ENCODE measurements at regions not wholly inside any gene's neighbourhood (a gene's known extent, or its start where the extent isn't known, plus 50 kb on each side); places are given as distances from the start of the nearest gene placed in this dataset.

DNA sequence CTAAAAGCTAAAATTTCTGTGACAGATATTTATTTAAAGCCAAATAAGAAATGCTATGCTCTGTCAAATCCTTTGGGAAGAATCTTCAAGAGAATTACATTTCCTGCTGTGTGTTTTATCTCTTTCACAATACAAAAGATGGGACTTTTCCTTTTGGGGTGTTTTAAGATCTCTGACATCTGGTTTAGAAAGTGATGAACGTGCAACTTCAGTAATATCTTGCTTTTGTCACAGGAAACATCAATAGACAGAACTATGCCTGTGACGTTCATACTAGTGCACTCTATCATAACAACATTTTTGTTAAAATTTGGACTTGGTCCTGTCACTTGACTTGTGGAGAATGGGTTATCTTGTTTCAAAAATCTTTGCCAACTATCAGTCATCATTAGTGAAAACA, 195.7 kb upstream of the KCNMB2 start:
- TF ChIP-seq, protein P1, sequence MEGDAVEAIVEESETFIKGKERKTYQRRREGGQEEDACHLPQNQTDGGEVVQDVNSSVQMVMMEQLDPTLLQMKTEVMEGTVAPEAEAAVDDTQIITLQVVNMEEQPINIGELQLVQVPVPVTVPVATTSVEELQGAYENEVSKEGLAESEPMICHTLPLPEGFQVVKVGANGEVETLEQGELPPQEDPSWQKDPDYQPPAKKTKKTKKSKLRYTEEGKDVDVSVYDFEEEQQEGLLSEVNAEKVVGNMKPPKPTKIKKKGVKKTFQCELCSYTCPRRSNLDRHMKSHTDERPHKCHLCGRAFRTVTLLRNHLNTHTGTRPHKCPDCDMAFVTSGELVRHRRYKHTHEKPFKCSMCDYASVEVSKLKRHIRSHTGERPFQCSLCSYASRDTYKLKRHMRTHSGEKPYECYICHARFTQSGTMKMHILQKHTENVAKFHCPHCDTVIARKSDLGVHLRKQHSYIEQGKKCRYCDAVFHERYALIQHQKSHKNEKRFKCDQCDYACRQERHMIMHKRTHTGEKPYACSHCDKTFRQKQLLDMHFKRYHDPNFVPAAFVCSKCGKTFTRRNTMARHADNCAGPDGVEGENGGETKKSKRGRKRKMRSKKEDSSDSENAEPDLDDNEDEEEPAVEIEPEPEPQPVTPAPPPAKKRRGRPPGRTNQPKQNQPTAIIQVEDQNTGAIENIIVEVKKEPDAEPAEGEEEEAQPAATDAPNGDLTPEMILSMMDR (IDR thresholded peaks at IDR 0.05; ENCODE audit: low read depth, low read length): no peak
- no peak for TF ChIP-seq MYC (IDR thresholded peaks at IDR 0.05; ENCODE audit: low read depth, low read length)
